ENCODE measurements at regions not wholly inside any gene's neighbourhood (a gene's known extent, or its start where the extent isn't known, plus 50 kb on each side); places are given as distances from the start of the nearest gene placed in this dataset.
"Not testable (repeated sequence)": the region's sequence is repeated elsewhere in the genome, so short reads cannot be mapped to it uniquely, and the experiment has no call there.

DNA sequence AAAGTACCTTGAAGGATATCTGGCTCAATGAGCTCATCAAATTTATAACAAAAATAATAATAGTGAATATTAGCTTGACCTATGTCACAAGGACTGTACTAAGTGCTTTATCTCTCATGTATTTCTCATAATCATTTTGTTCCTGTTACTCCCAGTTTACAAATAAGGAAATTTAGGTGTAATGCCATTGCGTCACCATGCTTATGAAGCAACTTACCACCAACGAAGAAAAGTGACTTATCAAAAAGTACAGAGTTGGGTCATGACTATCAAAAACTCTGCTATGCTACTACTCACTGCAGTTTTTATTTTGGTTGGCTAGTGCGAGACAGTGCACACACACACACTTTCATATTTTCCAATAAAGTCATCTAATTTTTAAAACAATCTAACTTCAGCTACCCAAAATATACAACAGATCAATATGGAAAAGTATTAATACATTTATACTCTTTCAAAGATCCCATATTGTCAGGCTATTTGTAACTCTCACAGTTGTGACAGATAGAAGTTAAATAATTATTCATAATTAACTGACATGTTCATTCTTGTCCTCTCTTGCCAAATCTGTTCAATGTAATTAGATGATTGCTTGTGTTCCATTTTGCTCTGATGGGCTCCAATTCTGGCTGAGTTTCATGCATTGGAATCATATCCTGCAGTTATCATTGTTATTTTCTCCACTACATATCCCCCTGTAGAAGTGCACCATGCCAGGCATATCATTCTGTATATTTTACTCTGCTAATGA, 119.4 kb downstream of the KCNJ2 start:
- DNase-seq, result no peak

DNA sequence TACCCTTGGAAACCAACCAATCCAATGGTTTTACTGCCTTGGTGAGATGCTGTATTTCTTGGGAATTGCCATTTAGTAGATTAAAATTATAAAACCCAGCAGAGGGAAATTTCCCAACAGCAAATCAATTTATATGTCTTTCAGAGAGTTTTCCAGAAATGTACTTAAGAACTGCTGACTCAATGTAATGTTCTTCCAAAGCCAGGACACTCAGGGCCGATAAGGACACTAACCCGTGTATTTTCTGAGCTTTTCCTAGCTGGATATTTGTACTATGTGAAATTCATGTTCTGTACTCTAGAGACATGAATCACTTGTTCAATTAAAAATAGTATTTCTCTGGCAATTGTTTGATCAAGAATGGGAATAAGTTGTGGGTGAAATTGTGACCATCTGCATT, 121.4 kb downstream of the KCNJ2 start:
- DNase-seq, result no peak

- no peak for DNase-seq
Measured at GRCh38 chr17:70292366-70292765, 123.0 kb downstream of the KCNJ2 start.

GRCh38 chr17:70293564-70294310, 124.4 kb downstream of the KCNJ2 start:
- DNase-seq, result not testable (repeated sequence)

GRCh38 chr17:70295329-70295728, 126.0 kb downstream of the KCNJ2 start:
- no peak for DNase-seq

DNA sequence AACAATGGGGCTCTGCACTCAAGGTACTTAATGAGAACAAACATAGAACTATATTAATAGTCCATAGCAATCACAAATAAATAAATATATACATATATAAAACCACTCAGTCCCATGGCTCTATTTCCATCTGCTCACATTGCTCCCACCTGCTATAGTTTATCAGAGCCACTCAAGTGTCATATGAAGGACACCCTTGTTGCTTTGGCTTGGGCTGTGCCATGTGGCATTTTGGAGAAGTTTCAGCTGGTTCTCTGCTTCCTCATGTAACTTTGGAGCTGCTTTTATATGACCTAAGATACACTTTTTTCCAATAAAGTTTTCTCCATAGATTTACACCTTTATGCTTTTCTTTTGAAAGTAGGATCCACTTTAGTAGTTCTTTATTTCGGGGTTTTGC, 126.4 kb downstream of the KCNJ2 start:
- DNase-seq, result no peak

- no peak for DNase-seq
Measured at GRCh38 chr17:70296456-70296855, 127.1 kb downstream of the KCNJ2 start.

DNA sequence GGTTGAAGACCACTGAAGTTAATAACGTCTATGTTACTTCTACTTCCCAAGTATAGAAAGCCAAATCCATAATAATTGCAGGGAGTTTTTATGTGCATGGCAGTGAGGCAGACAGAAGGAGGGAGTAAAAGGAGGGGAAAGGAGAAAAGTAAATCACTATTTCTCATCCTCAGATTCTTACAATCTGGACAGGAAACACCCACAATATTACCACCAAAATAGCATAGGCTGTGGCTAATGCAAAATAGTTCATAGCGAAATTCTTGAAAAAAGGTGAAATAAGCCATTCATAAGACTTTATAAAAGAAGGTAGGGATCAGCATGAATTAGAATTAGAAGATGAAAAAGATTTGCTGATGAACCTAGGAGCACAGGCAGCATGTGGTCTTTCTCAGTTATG, 128.1 kb downstream of the KCNJ2 start:
- DNase-seq, result no peak

DNA sequence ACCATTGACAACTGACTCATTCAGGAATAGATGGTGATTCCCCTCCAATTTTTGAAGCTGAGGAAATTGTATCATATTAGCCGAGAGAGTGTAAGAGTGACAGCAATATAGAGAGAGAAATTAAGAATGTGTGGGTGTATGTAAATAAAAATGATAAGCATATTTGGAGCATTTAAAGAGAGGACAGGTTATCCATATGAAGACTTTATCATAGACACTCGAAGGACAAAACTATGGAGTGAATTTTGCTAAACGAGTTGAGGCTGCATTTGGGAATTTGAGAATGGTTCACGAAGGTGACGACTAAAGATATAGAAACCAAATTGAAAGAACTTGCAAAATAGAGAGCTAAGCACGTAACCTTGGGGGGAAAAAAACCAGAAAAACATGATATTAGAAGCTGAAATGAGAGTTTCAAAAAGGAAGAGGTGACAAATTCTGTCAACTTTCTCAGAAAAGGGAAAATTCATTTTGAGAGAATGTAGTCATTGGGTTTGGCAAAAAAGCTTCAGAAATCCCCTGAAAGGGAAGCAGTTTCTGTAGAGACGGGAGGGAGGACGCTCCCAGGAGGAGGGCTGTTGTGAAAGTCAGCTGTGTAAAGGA, 129.7 kb downstream of the KCNJ2 start:
- no peak for DNase-seq

DNA sequence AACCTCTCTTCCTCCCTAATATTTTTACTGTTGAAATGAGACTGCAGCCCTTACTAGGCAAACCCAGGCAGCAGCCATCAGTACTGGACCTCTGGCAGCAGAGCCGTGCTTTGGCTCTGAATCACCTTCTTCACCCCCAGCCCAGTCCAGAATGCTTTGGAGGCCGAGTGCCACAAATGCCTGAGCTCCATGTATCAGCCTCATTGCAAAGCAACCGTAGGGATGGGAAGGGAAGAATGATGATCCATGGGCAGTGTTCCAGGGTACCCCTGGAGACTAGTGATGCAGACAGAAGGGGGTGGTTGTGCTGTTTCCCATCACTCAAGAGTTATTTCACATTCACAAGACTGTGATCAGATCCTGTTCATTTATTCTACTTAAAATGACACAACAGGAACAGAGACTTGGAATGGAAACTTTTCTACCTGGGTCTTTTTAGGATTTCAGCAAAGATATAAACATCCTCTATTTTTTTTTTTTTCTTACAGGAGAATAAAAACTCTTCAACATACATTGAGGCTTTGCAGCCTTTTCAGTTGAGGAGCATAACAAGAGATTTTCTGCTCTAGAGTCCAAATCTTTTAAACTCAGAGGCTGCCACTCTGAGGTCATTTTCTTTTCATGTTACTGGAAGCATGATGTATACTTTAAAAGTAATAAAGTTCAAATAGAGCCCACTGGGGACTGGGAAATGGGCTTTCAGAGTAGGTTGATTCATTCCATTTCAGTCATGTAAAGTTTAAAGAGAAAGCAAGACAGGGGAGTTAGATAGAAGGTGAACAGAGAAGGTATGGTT, 138.3 kb downstream of the KCNJ2 start:
- no peak for DNase-seq

GRCh38 chr17:70308618-70309017, 139.3 kb downstream of the KCNJ2 start:
- no peak for DNase-seq

DNA sequence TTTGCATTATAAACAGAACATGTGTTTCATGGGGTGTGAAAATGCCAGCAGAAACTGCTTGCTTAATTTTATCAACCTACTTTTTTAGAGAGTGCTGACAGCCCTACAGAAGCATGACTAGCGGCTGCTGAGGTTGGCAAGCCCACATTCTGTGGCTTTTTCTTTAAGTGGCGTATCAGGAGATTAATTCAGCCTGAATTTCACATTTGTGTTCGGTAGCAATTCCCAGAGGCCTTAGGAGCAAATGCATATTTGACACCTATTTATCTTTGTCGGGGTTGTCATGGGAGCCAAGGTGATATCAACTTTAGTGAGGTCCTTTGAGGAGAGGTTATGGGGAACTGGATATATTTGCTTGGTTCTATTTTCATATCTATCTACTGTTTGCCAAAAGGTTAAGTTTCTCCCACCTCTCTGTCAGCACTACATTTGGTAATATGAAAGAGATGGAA, 140.9 kb downstream of the KCNJ2 start:
- no peak for DNase-seq

DNA sequence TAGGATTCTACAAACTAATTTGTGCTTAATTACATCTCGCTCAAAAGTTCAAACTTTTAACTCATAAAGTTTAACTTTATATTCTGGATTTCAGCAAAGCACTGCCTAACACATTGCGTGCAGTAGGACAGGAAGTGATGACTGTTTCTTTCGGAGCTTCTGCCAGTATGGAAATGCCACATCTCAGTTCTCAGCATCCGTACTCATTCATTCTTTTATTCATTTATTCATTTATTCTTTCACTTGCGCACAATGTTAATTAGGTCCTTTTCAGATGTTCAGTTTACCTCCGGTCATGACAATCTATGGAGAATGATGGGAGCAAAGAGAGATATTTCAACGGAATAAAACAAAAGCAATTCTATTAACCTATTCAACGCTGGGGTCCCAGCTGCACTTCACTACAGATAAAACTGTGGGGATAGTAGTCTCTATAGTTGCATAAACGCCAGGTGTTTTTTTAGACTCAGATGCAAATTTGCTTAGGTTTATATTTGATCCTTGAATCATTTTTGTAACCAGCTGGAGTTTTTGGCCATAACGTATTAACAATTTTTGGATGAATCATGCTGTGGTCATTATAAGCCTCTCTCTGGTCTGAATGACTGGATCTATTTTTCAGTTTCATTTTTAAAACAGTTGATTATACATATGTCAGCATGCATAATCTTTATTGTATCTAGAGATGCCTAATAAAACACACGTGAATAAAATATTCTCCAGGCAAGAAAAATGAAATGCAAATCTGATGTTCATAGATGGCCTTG, 143.9 kb downstream of the KCNJ2 start:
- DNase-seq, result no peak

- no peak for DNase-seq
Measured at GRCh38 chr17:70314096-70314495, 144.8 kb downstream of the KCNJ2 start.

DNA sequence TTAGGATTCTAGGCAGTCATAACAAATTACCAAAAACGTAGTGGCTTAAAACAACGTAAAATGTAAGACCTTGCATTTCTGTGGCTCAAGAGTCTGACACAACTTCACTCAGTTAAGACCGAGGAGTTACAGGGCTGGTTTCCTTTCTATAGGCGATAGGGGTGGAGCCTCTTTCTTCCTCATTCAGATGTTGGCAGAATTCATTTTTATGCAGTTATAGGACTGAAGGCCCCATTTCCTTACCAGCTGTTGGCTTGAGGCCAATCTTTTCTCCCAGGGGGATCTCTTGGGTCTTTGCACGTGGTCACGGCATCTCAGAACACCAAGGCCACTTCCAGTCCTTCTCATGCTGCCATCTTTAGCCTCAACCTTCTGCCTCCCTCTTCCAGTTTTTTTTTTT, 145.2 kb downstream of the KCNJ2 start:
- no peak for DNase-seq

- DNase-seq, result no peak
Measured at GRCh38 chr17:70317421-70317820, 148.1 kb downstream of the KCNJ2 start.

DNA sequence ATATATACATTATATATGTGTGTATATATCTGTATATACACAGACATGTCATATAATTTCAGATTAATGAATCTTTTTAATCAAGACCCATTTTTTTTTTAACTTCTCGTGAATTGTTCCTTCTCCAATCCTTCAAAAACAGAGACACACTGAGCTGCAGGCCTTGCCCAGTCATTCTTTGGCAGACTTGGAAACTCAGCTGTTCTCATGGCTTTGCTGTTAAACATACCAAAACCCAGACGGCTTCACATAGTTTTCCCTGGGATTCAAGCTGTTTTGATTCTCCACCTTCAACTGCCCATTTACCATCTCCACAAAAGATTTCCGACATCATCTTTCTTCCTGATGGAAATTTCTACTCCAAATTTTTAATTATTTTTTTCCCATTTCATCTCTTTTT, 148.7 kb downstream of the KCNJ2 start:
- no peak for DNase-seq

- DNase-seq, result no peak
Measured at GRCh38 chr17:70319516-70319915, 150.2 kb downstream of the KCNJ2 start.

DNA sequence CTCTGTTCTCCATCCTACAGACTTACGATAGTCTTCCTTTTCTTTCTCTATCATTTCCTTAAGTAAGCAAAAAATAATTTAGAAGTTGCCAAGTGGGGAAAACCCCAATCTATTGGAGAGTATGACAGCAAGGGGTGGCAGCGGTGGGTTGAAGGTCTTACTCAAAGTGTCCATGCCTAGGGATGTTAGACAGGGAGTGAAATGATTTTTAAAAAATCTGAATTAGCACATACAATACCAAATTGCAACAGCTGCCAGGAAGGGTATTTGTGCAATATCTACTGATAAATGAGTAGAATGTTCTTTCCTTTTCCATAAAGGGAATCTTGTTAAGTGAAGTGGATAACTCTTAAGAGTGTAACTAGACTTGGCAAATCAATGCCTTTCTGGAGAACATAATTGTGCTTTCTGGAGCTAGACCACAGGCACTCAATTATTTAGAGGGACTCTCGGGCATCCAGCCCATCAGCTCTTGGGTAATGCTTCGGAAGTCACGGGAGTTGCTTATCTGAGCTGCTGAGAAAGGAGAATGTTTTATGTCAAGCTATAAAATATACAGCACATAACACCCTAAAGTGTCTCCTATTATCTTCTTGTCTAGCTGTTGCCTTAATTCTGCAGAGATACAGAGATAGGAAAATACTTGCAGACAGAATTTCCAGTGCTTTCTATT, 151.5 kb downstream of the KCNJ2 start:
- no peak for DNase-seq

GRCh38 chr17:70321352-70321751, 152.0 kb downstream of the KCNJ2 start:
- no peak for DNase-seq

- no peak for DNase-seq
Measured at GRCh38 chr17:70323269-70323668, 153.9 kb downstream of the KCNJ2 start.

- no peak for DNase-seq
Measured at GRCh38 chr17:70324031-70324430, 154.7 kb downstream of the KCNJ2 start.
